DND-41 (cell line): ENCODE measurements at regions not wholly inside any gene's neighbourhood (a gene's known extent, or its start where the extent isn't known, plus 50 kb on each side); places are given as distances from the start of the nearest gene placed in this dataset.

Source experiments
- CTCF ChIP-seq: IDR thresholded peaks from 2 replicates; pipeline ENCODE4 v1.5.1; 2012; ENCODE audit warnings: borderline replicate concordance, low read length, moderate library complexity, mild to moderate bottlenecking; ENCODE audit not compliant: poor library complexity, severe bottlenecking; ENCODE audit errors: extremely low read depth
- EZH2 ChIP-seq: IDR thresholded peaks from 3 replicates; pipeline ENCODE4 v1.6.1; 2012; ENCODE audit warnings: borderline replicate concordance, low read depth, mild to moderate bottlenecking, moderate library complexity, low read length, inconsistent platforms; ENCODE audit not compliant: severe bottlenecking

- TF ChIP-seq CTCF (no peak), EZH2 (no peak)
Measured at GRCh38 chr12:131555866-131556265, 155.0 kb upstream of the SFSWAP start.
